GM21526 (cell line): ENCODE measurements at regions not wholly inside any gene's neighbourhood (a gene's known extent, or its start where the extent isn't known, plus 50 kb on each side); places are given as distances from the start of the nearest gene placed in this dataset.
"Not testable (repeated sequence)": the region's sequence is repeated elsewhere in the genome, so short reads cannot be mapped to it uniquely, and the experiment has no call there.

Source experiments
- ATAC-seq: cut with Tn5 transposase; IDR thresholded peaks from one replicate; pipeline ENCODE4 v1.9.1; 2021; ENCODE audit warnings: moderate library complexity; ENCODE audit not compliant: unreplicated experiment, low FRiP score

DNA sequence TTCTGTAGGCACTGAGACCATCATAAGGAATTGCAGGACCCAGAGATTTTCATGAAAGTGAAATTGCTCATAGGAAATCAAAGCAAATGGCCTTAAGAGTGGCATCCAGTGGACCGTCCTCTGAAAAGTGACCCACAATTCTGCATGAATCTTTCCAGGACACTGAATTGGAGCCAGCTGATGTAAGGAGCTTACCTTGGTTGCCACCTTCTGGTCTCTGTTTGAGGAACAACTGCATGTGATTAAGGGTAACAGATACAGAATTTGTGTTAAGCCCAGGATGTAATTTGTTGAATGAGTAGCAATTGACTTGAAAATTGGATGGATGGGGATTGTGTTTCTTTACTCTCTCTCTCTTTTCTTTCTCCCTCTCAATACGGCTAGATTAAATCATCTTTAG is 49.9 kb upstream of the GAS1 start:
- no peak for ATAC-seq

- ATAC-seq = no peak
Measured at GRCh38 chr9:86997951-86998350, 50.6 kb upstream of the GAS1 start.

DNA sequence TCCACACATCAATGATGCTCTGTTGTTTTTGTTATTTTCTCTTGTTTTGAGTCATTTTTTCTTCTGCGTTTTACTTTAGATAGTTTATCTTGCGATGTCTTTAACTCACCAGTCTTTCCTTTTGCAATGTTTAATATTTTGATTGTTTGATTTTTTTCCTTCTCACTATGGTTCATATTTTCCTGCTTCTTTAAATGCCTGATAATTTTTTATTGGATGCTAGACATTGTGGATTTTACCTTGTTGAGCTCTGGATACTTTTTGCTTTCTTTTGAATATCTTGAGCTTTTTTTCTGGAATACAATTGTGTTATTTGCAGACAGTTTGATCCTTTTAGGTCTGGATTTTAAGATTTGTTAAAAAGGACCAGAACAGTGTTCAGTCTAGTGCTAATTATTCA is 55.2 kb upstream of the GAS1 start:
- no peak for ATAC-seq

DNA sequence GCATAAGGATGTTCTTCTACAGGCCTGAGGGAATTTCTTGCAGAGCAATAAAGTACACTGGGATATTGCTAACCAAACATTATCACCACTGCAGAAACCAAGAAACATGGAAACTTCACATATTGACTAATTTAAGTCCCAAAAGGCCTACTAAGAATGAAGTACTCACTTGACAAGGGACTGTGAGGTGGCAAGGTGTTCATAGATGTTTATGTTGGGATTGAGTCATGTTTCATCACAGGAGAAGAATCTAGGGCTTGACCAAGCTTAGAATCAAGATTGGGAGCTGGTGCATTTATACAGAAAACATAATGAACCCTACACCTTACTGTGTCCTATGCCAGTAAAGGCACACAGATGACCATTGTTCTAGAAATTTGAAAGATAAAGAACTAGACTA is 56.7 kb upstream of the GAS1 start:
- no peak for ATAC-seq

DNA sequence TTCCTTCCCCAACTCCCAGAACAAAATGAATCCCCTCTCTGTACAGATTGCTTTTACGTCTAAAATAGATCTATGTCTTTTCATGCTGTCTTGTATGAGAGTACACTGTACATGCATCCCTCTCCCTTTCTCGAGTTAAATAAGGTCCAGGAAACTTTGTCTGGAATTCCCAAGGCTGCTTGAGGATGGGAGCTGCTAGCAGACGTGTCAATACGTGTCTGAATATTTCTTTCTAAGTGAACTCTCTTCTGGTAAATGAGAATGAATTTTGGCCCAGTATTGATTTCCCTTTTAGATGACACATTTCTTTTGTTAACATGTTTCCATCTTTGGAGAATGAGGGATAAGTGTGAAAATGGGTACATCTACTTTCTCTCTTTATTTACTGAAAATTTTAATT is 59.6 kb upstream of the GAS1 start:
- no peak for ATAC-seq

- no peak for ATAC-seq
Measured at GRCh38 chr9:87007711-87008366, 60.5 kb upstream of the GAS1 start.

DNA sequence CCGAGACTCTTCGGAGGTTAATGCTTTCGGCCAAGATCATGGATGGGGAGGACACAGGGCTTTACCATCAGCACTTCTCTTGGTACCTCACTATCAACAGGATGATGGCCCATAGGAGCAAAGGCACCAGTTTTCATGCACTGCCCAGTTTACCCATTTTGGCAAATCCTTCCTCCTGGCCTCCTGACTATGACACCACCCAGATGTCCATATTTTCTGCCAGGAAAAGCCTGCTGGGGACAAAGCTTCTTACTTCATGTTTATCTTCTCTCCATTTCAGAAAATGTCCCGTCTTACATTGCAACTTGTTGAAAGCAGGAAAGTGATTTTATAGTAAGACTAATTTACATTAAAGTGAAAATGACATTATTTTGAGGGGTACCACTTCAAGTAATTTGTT is 61.4 kb upstream of the GAS1 start:
- no peak for ATAC-seq

DNA sequence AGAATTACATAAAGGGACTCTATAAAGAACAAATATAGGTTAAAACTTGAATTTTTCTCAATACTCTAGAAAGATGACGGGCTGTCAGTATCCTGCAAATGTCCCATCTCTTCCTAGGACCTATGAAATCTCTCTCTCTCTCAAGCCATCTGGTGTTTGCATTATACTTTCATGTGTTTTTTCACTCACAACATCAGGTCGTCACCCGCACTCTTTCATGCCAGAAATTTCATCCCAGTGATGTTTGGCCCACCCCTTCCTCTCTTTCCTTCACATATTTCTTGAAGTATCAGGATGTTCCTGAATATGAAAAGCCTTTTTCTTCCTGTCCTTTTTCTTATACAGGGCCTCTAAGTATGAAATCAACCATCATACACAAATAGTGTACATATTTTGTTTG is 63.3 kb upstream of the GAS1 start:
- ATAC-seq = no peak

DNA sequence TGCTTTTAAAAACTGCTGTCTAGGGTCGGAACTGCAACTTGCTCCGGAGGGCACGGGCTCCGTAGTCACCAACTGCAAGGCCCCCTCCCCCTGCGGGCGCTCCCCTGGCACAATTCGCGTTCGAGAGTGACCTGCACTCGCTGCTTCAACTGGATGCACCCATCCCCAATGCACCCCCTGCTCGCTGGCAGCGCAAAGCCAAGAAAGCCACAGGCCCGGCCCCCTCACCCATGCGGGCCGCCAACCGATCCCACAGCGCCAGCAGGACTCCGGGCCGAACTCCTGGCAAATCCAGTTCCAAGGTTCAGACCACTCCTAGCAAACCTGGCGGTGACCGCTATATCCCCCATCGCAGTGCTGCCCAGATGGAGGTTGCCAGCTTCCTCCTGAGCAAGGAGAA is 64.2 kb upstream of the GAS1 start:
- ATAC-seq = no peak

DNA sequence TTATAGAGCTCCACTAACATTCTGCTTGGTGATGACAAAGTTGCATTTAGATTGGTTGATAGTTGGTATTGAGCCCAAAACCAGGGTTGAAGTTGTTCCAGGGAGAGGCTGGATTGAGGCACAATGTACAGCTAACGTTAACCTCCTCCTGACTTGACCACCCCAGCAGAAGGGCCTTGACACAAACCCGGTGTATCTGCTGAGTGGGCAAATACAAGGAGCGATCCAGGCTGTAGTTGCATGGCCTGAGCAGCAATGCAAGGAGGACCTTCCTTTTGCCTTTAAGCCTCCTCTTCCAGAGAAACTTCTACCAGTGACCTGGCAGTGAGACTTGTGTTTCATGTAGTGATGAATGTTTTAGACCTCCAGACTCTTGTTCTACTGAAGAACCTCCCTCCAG is 66.2 kb upstream of the GAS1 start:
- ATAC-seq = no peak

GRCh38 chr9:87014436-87014835 is 67.1 kb upstream of the GAS1 start:
- ATAC-seq = no peak

DNA sequence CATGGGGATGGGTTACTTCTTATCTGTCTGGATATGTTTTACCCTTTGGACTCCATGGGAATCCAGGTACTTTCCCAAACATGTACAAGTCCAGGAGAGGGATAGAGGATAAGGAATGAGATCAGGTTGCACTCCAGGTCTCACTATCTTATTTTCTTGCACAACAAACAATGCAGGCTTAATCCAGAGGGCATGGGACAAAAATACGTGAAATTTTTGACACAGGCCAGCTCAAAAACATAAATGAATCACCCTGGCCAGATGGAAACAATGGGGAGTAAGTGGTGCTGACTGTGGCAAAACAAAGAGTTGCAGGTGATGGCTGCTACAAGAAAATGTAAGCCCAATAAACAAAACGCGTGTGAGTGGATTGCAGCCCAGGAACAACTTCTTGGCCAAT is 69.4 kb upstream of the GAS1 start:
- ATAC-seq = no peak

GRCh38 chr9:87020169-87020950 is 73.1 kb upstream of the GAS1 start:
- no peak for ATAC-seq

DNA sequence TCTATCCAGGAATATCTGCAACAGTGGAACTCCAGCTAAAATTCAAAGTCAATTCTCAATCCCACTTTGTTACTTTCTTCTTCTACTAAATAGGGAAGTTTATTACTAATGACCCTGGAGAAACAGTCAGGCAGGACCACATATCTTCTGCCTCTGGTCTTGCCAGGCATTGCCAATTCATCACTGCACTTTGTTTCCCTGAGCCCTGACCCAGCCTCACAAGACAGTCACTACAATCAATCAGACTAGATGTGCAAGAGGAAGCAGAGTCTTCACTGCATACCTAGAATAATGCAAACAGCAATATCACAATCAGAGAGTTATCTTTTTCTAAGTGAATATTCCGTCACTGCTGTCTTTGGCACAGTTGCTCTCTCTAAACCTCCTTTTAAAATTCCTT is 74.9 kb upstream of the GAS1 start:
- no peak for ATAC-seq

- no peak for ATAC-seq
Measured at GRCh38 chr9:87026204-87026603, 78.9 kb upstream of the GAS1 start.

DNA sequence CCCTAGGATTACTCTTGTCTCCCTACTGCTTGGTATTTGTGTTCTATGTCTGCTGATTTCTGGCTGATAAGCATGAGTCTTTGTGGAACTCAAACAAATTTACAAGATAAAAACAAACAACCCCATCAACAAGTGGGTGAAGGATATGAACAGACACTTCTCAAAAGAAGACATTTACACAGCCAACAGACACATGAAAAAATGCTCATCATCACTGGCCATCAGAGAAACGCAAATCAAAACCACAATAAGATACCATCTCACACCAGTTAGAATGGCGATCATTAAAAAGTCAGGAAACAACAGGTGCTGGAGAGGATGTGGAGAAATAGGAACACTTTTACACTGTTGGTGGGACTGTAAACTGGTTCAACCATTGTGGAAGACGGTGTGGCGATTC is 81.5 kb upstream of the GAS1 start:
- not testable (repeated sequence) for ATAC-seq

- no peak for ATAC-seq
Measured at GRCh38 chr9:87029905-87030304, 82.6 kb upstream of the GAS1 start.

DNA sequence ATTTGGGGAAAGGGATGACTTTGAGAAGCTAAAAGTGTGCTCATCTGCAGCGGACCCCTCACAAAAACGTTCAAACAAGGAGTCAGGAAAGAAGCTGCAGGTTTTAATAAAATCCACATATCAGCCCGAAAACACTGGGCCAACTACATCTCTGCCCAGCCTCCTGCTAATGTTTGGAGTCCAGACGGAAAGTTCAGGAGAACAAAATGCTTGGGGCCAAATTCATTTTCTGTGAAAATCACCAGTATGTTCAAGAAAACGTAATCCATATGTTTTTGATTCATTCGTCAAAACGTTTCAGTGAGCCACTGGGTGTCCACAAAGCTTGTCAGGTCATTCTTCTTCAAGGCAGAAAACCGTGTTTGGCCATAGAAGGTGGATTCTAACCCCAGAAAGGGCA is 87.5 kb upstream of the GAS1 start:
- ATAC-seq = no peak

- ATAC-seq = no peak
Measured at GRCh38 chr9:87035879-87036278, 88.6 kb upstream of the GAS1 start.

- no peak for ATAC-seq
Measured at GRCh38 chr9:87036506-87036905, 89.2 kb upstream of the GAS1 start.

DNA sequence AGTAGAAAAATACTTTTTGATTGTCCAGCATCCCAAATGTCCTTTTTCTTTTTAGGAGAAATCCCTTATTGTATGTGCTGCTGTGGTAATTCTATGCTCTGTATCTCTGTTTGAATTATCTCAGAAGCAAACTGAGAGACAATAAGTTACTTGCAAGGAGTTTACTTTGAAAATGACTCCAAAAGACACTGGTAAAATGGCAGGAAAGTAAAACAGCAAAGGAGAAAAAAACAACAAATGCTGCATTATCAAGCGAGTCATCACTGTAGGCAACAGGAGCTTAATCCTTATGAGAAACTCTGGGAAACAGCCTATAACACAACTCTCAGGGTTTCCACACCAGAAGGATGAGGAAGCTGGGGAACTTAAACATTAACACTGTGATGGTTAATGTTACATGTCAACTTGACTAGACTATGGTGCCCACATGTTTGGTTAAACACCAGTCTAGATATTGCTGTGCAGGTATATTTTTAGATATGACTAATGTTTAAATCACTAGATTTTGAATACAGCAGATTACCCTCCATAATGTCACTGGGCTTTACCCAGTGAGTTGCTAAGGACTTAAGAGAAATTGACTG is 92.6 kb upstream of the GAS1 start:
- ATAC-seq = no peak

DNA sequence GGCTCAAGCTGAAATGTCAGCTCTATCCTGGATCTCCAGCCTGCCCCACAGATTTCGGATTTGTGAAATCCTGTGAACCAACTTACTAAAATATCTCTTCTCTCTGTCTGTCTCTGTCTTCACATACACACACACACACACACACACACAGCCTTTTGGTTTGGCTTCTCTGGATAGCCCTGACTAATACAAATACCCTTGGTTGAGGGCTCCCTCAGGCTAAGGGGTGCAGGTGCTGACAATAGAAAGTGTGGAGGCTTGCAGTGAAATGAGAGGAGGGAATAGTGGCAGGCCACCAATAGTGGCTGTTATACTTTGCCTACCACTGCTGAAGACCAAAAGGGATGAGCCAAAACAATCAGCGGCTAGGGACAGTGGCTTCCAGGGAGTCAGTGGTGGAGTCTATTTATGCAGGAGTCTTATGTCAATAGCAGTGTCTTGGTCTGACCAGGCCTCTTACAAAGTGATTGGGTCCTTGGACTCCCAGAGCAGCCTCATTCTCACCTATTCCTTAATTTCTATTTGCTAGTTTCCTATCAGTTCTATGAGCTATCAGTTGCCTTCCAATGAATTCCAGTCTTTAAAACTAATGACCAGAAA is 93.2 kb upstream of the GAS1 start:
- no peak for ATAC-seq
